A673 (cell line): ENCODE measurements at regions not wholly inside any gene's neighbourhood (a gene's known extent, or its start where the extent isn't known, plus 50 kb on each side); places are given as distances from the start of the nearest gene placed in this dataset.

ENCODE experiments used
- CTCF ChIP-seq: fragments of 300-800, 200-600 bp; sonication (generic); conservative IDR thresholded peaks from 2 replicates; pipeline ENCODE4 v1.5.1; 2017; ENCODE audit warnings: low read depth, mild to moderate bottlenecking, antibody characterized with exemption, low read length, moderate library complexity, mixed read lengths
- EZH2 ChIP-seq: fragments of 200-600 bp; sonication (generic); IDR thresholded peaks from 2 replicates; pipeline ENCODE4 v1.6.1; 2017; ENCODE audit warnings: borderline replicate concordance, low read depth, mild to moderate bottlenecking, mixed read lengths, antibody characterized with exemption, low read length; ENCODE audit not compliant: poor library complexity, severe bottlenecking

- TF ChIP-seq CTCF (no peak), EZH2 (no peak)
Observed at GRCh38 chr6:169038691-169039090, 215.0 kb downstream of the THBS2 start.
